ENCODE measurements at regions not wholly inside any gene's neighbourhood (a gene's known extent, or its start where the extent isn't known, plus 50 kb on each side); places are given as distances from the start of the nearest gene placed in this dataset.

- H3K4me3 Mint-ChIP-seq: no peak overlapping the region
- no peaks in the 10 kb centered on the region for H3K27me3 Mint-ChIP-seq (ENCODE audit: low read depth)
- no peaks in the 10 kb centered on the region for H3K4me1 Mint-ChIP-seq (ENCODE audit: low read depth)
- H3K36me3 Mint-ChIP-seq (ENCODE audit: low read depth): no peaks in the 10 kb centered on the region
- DNase-seq (ENCODE audit: low spot score): no peak
- H3K27ac Mint-ChIP-seq: no peak overlapping the region
- peaks cover 27% of the 10 kb centered on the region for H3K9me3 Mint-ChIP-seq
Measured at GRCh38 chr12:70154087-70154638, 89.1 kb upstream of the CNOT2 start.

- H3K27ac Mint-ChIP-seq: no peak overlapping the region
- no peak for DNase-seq (ENCODE audit: low spot score)
- no peaks in the 10 kb centered on the region for H3K27me3 Mint-ChIP-seq (ENCODE audit: low read depth)
- no peak overlapping the region for H3K4me3 Mint-ChIP-seq
- no peaks in the 10 kb centered on the region for H3K4me1 Mint-ChIP-seq (ENCODE audit: low read depth)
- H3K36me3 Mint-ChIP-seq (ENCODE audit: low read depth): no peaks in the 10 kb centered on the region
- H3K9me3 Mint-ChIP-seq: peaks cover 27% of the 10 kb centered on the region
Measured at GRCh38 chr12:70154960-70155589, 88.2 kb upstream of the CNOT2 start.

GRCh38 chr12:70157099-70157498 is 86.1 kb upstream of the CNOT2 start:
- no peaks in the 10 kb centered on the region for H3K4me1 Mint-ChIP-seq (ENCODE audit: low read depth)
- peaks cover 27% of the 10 kb centered on the region for H3K9me3 Mint-ChIP-seq
- no peak overlapping the region for H3K4me3 Mint-ChIP-seq
- no peaks in the 10 kb centered on the region for H3K36me3 Mint-ChIP-seq (ENCODE audit: low read depth)
- no peak overlapping the region for H3K27ac Mint-ChIP-seq
- no peak for DNase-seq (ENCODE audit: low spot score)
- H3K27me3 Mint-ChIP-seq (ENCODE audit: low read depth): no peaks in the 10 kb centered on the region

GRCh38 chr12:70165450-70165849 is 77.8 kb upstream of the CNOT2 start:
- H3K27ac Mint-ChIP-seq: no peak overlapping the region
- H3K4me3 Mint-ChIP-seq: no peak overlapping the region
- H3K27me3 Mint-ChIP-seq (ENCODE audit: low read depth): no peaks in the 10 kb centered on the region
- no peaks in the 10 kb centered on the region for H3K4me1 Mint-ChIP-seq (ENCODE audit: low read depth)
- H3K36me3 Mint-ChIP-seq (ENCODE audit: low read depth): no peaks in the 10 kb centered on the region
- no peak for DNase-seq (ENCODE audit: low spot score)
- no peaks in the 10 kb centered on the region for H3K9me3 Mint-ChIP-seq

GRCh38 chr12:70176290-70176689 is 66.9 kb upstream of the CNOT2 start:
- Mint-ChIP-seq H3K4me1 (ENCODE audit: low read depth) (no peaks in the 10 kb centered on the region), H3K36me3 (ENCODE audit: low read depth) (no peaks in the 10 kb centered on the region), H3K4me3 (no peak overlapping the region), H3K9me3 (no peaks in the 10 kb centered on the region), H3K27ac (no peak overlapping the region), H3K27me3 (ENCODE audit: low read depth) (no peaks in the 10 kb centered on the region)
- DNase-seq (ENCODE audit: low spot score): no peak

- no peak for DNase-seq (ENCODE audit: low spot score)
- Mint-ChIP-seq H3K4me1 (ENCODE audit: low read depth) (no peaks in the 10 kb centered on the region), H3K36me3 (ENCODE audit: low read depth) (no peaks in the 10 kb centered on the region), H3K4me3 (no peak overlapping the region), H3K27me3 (ENCODE audit: low read depth) (no peaks in the 10 kb centered on the region), H3K27ac (no peak overlapping the region), H3K9me3 (no peaks in the 10 kb centered on the region)
Measured at GRCh38 chr12:70177631-70178030, 65.6 kb upstream of the CNOT2 start.

- Mint-ChIP-seq H3K36me3 (ENCODE audit: low read depth) (no peaks in the 10 kb centered on the region), H3K4me3 (no peak overlapping the region), H3K9me3 (no peaks in the 10 kb centered on the region), H3K4me1 (ENCODE audit: low read depth) (no peaks in the 10 kb centered on the region), H3K27ac (no peak overlapping the region), H3K27me3 (ENCODE audit: low read depth) (no peaks in the 10 kb centered on the region)
- DNase-seq (ENCODE audit: low spot score): no peak
Measured at GRCh38 chr12:70178038-70178437, 65.2 kb upstream of the CNOT2 start.

- no peak overlapping the region for H3K27ac Mint-ChIP-seq
- H3K4me1 Mint-ChIP-seq (ENCODE audit: low read depth): no peaks in the 10 kb centered on the region
- no peak overlapping the region for H3K4me3 Mint-ChIP-seq
- DNase-seq (ENCODE audit: low spot score): no peak
- no peaks in the 10 kb centered on the region for H3K9me3 Mint-ChIP-seq
- H3K27me3 Mint-ChIP-seq (ENCODE audit: low read depth): no peaks in the 10 kb centered on the region
- no peaks in the 10 kb centered on the region for H3K36me3 Mint-ChIP-seq (ENCODE audit: low read depth)
Measured at GRCh38 chr12:70180130-70180529, 63.1 kb upstream of the CNOT2 start.

GRCh38 chr12:70185301-70185700 is 57.9 kb upstream of the CNOT2 start:
- Mint-ChIP-seq H3K36me3 (ENCODE audit: low read depth) (no peaks in the 10 kb centered on the region), H3K27ac (no peak overlapping the region), H3K4me1 (ENCODE audit: low read depth) (no peaks in the 10 kb centered on the region), H3K9me3 (no peaks in the 10 kb centered on the region), H3K4me3 (no peak overlapping the region), H3K27me3 (ENCODE audit: low read depth) (no peaks in the 10 kb centered on the region)
- no peak for DNase-seq (ENCODE audit: low spot score)

- Mint-ChIP-seq H3K9me3 (no peaks in the 10 kb centered on the region), H3K36me3 (ENCODE audit: low read depth) (no peaks in the 10 kb centered on the region), H3K27ac (no peak overlapping the region), H3K4me3 (no peak overlapping the region), H3K4me1 (ENCODE audit: low read depth) (no peaks in the 10 kb centered on the region), H3K27me3 (ENCODE audit: low read depth) (no peaks in the 10 kb centered on the region)
- no peak for DNase-seq (ENCODE audit: low spot score)
Measured at GRCh38 chr12:70186436-70186835, 56.8 kb upstream of the CNOT2 start.

- Mint-ChIP-seq H3K36me3 (ENCODE audit: low read depth) (no peaks in the 10 kb centered on the region), H3K27ac (no peak overlapping the region), H3K4me1 (ENCODE audit: low read depth) (no peaks in the 10 kb centered on the region), H3K9me3 (no peaks in the 10 kb centered on the region), H3K4me3 (no peak overlapping the region), H3K27me3 (ENCODE audit: low read depth) (peaks cover 2% of the 10 kb centered on the region)
- no peak for DNase-seq (ENCODE audit: low spot score)
Measured at GRCh38 chr12:70190262-70191010, 52.8 kb upstream of the CNOT2 start.

All from T-helper 2 cell treated with Interferon-gamma antibody and Interleukin-4, amounts not matched to agents 5 μg/mL and 100 μg/mL, for 36 hours (primary cell).